GM12865 (cell line): ENCODE measurements at regions not wholly inside any gene's neighbourhood (a gene's known extent, or its start where the extent isn't known, plus 50 kb on each side); places are given as distances from the start of the nearest gene placed in this dataset.

Experiments
- DNase-seq: peaks from one replicate; pipeline ENCODE4 v3.0.0; 2010; ENCODE audit warnings: low read depth
- H3K4me3 ChIP-seq: 2 replicates; pipeline ENCODE4 v1.5.1; 2011; ENCODE audit warnings: mild to moderate bottlenecking, low read depth, low read length, control low read depth
- CTCF ChIP-seq: IDR thresholded peaks from 2 replicates; pipeline ENCODE4 v1.5.1; 2011; ENCODE audit warnings: low read length, control low read depth, low read depth, inconsistent platforms; ENCODE audit not compliant: insufficient read depth; ENCODE audit errors: missing control alignments

- DNase-seq = no peak
These were observed 144.7 kb upstream of the PEX5L start for GRCh38 chr3:180181387-180181786.

GRCh38 chr3:180183346-180183745 is 146.6 kb upstream of the PEX5L start:
- no peak for TF ChIP-seq CTCF
- DNase-seq = no peak
- H3K4me3 ChIP-seq = no peak overlapping the region

More at GRCh38 chr3:180181387-180181786, 144.7 kb upstream of the PEX5L start:
- no peak overlapping the region for H3K4me3 ChIP-seq
- no peak for TF ChIP-seq CTCF

- TF ChIP-seq CTCF = no peak
- no peak for DNase-seq
- no peak overlapping the region for H3K4me3 ChIP-seq
These were observed 148.1 kb upstream of the PEX5L start for GRCh38 chr3:180184816-180185215.

GRCh38 chr3:180185650-180186049 is 148.9 kb upstream of the PEX5L start:
- no peak overlapping the region for H3K4me3 ChIP-seq
- no peak for TF ChIP-seq CTCF
- DNase-seq = no peak

- no peak overlapping the region for H3K4me3 ChIP-seq
- no peak for TF ChIP-seq CTCF
- no peak for DNase-seq
These were observed 152.0 kb upstream of the PEX5L start for GRCh38 chr3:180188512-180189309.

- H3K4me3 ChIP-seq = no peak overlapping the region
- no peak for DNase-seq
- no peak for TF ChIP-seq CTCF
These were observed 152.5 kb upstream of the PEX5L start for GRCh38 chr3:180189310-180189648.

GRCh38 chr3:180196658-180197057 is 159.9 kb upstream of the PEX5L start:
- no peak overlapping the region for H3K4me3 ChIP-seq
- no peak for DNase-seq
- TF ChIP-seq CTCF = no peak
